CD4-positive, alpha-beta T cell treated with Interleukin-17A for 1 hour (primary cell): ENCODE measurements at regions not wholly inside any gene's neighbourhood (a gene's known extent, or its start where the extent isn't known, plus 50 kb on each side); places are given as distances from the start of the nearest gene placed in this dataset.
"Not testable (repeated sequence)": the region's sequence is repeated elsewhere in the genome, so short reads cannot be mapped to it uniquely, and the experiment has no call there.

Experiments used
- DNase-seq: peaks from one replicate; pipeline ENCODE4 v3.0.0-alpha.2; 2020

GRCh38 chr1:229888157-229888556, 178.9 kb upstream of the GALNT2 start:
- DNase-seq: no peak

GRCh38 chr1:229888561-229889001, 178.5 kb upstream of the GALNT2 start:
- no peak for DNase-seq

- no peak for DNase-seq
These were observed 178.0 kb upstream of the GALNT2 start for GRCh38 chr1:229889031-229889517.

- DNase-seq: no peak
These were observed 175.8 kb upstream of the GALNT2 start for GRCh38 chr1:229891227-229891626.

- no peak for DNase-seq
These were observed 174.4 kb upstream of the GALNT2 start for GRCh38 chr1:229892515-229893117.

- DNase-seq: no peak
These were observed 173.1 kb upstream of the GALNT2 start for GRCh38 chr1:229893762-229894444.

- no peak for DNase-seq
These were observed 172.5 kb upstream of the GALNT2 start for GRCh38 chr1:229894532-229894931.

GRCh38 chr1:229895605-229896004, 171.4 kb upstream of the GALNT2 start:
- no peak for DNase-seq

- DNase-seq: no peak
These were observed 170.7 kb upstream of the GALNT2 start for GRCh38 chr1:229896306-229896705.

- no peak for DNase-seq
These were observed 170.2 kb upstream of the GALNT2 start for GRCh38 chr1:229896861-229897260.

GRCh38 chr1:229897501-229897900, 169.5 kb upstream of the GALNT2 start:
- no peak for DNase-seq

GRCh38 chr1:229900220-229900619, 166.8 kb upstream of the GALNT2 start:
- DNase-seq: no peak

GRCh38 chr1:229905031-229905545, 161.9 kb upstream of the GALNT2 start:
- DNase-seq: no peak

GRCh38 chr1:229905652-229906051, 161.4 kb upstream of the GALNT2 start:
- no peak for DNase-seq

GRCh38 chr1:229907884-229908638, 159.0 kb upstream of the GALNT2 start:
- DNase-seq: no peak

- no peak for DNase-seq
These were observed 158.3 kb upstream of the GALNT2 start for GRCh38 chr1:229908689-229909088.

GRCh38 chr1:229913489-229913888, 153.5 kb upstream of the GALNT2 start:
- no peak for DNase-seq

GRCh38 chr1:229919488-229919887, 147.6 kb upstream of the GALNT2 start:
- not testable (repeated sequence) for DNase-seq

GRCh38 chr1:229920683-229921082, 146.4 kb upstream of the GALNT2 start:
- DNase-seq: no peak

GRCh38 chr1:229922249-229922648, 144.8 kb upstream of the GALNT2 start:
- DNase-seq: no peak

- DNase-seq: no peak
These were observed 142.4 kb upstream of the GALNT2 start for GRCh38 chr1:229924639-229925038.

GRCh38 chr1:229928767-229929166, 138.3 kb upstream of the GALNT2 start:
- no peak for DNase-seq

- DNase-seq: not testable (repeated sequence)
These were observed 135.3 kb upstream of the GALNT2 start for GRCh38 chr1:229931751-229932150.

GRCh38 chr1:229935157-229935556, 131.9 kb upstream of the GALNT2 start:
- not testable (repeated sequence) for DNase-seq
